NCI-H2227 (cell line): ENCODE measurements at regions not wholly inside any gene's neighbourhood (a gene's known extent, or its start where the extent isn't known, plus 50 kb on each side); places are given as distances from the start of the nearest gene placed in this dataset.
"Not testable (repeated sequence)": the region's sequence is repeated elsewhere in the genome, so short reads cannot be mapped to it uniquely, and the experiment has no call there.

Experiments used
- DNase-seq: peaks from one replicate; lab custom pipeline; 2025; ENCODE audit not compliant: unreplicated experiment; lab: John Stamatoyannopoulos, UW

GRCh38 chr15:77864211-77865105 is 213.1 kb downstream of the TBC1D2B start:
- no peak for DNase-seq

DNA sequence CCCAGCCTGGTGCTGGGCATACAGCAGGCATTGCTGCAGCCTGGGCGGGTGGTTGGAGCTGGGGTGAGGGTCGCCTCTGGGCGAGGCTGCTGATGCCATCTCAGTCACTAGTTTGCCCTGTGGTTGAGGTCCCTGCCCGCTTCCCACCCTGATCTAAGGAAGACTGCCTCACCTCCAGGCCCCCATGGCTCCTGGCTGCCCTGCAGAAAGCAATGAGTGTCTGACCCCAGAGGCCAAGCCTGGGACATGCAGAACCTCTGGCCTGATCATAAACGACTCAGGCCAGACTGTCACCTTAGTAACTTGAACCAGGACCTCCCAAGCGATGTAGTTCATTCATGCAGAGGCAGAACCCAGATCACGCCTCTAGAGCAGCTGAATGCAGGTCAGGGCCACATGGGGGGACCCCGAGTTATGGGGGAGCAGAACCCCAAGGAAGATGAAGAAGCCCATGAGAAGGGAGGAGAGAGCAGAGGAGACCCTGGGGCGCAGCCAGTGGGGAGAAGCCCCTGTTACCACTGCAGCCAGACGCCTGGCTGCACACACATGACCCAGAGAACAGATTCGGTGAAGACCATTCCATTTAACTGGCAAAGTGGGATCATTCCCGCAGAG is 213.9 kb downstream of the TBC1D2B start:
- DNase-seq = no peak

GRCh38 chr15:77862651-77863104 is 214.8 kb downstream of the TBC1D2B start:
- no peak for DNase-seq

GRCh38 chr15:77861997-77862635 is 215.4 kb downstream of the TBC1D2B start:
- not testable (repeated sequence) for DNase-seq

GRCh38 chr15:77860071-77860691 is 217.3 kb downstream of the TBC1D2B start:
- DNase-seq = no peak

- DNase-seq = peak; percentile 65
These were observed 217.9 kb downstream of the TBC1D2B start for GRCh38 chr15:77859491-77860060.

- DNase-seq = peak; percentile 60
These were observed 218.6 kb downstream of the TBC1D2B start for GRCh38 chr15:77858792-77859490.

GRCh38 chr15:77857419-77857818 is 220.1 kb downstream of the TBC1D2B start:
- no peak for DNase-seq

- no peak for DNase-seq
These were observed 220.7 kb downstream of the TBC1D2B start for GRCh38 chr15:77856705-77857346.

- no peak for DNase-seq
These were observed 221.6 kb downstream of the TBC1D2B start for GRCh38 chr15:77855871-77856270.

DNA sequence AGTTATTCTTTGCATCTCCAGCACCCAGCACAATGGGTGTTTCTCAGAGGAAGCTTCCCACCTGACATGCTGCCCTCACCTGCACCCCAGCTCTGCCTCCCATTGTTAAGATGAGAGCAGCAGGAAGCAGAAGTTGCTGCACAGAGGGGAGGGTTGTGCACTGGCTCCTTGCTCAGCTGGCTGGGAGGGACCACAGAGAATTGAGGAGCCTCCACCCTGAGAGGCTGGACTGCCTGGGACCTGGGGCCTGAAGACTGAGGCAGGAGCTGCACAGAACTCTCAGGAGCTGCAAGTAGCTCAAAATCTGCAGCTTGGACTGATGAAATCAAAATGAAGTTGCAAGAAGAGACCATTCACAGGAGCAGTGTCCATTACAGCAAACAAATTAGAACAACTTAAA is 222.3 kb upstream of the LINGO1 start:
- no peak for DNase-seq

GRCh38 chr15:77853910-77854309 is 221.2 kb upstream of the LINGO1 start:
- DNase-seq = no peak

- DNase-seq = no peak
These were observed 220.3 kb upstream of the LINGO1 start for GRCh38 chr15:77853008-77853328.

- no peak for DNase-seq
These were observed 219.7 kb upstream of the LINGO1 start for GRCh38 chr15:77852241-77853007.

- peak; percentile 15 for DNase-seq
These were observed 219.0 kb upstream of the LINGO1 start for GRCh38 chr15:77851691-77852090.

DNA sequence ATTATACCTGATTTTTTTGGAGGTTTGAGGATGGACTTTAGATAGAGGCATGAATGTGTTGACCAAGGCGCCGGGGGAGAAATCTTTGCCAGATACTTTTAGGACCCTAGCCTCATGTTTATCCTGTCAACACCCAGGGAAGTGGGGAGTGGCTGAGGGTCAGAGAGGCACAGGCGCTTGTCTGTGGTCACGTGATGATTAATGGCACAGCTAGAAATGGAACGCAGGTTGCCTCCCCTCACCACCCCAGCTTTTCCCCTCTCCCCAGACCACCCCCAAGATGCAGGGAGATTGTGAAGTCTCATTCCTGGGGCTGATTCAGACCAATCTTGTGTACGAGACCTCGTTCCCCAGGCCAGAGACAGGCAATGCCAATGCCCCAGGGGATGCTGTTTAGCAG is 218.4 kb upstream of the LINGO1 start:
- DNase-seq = no peak

DNA sequence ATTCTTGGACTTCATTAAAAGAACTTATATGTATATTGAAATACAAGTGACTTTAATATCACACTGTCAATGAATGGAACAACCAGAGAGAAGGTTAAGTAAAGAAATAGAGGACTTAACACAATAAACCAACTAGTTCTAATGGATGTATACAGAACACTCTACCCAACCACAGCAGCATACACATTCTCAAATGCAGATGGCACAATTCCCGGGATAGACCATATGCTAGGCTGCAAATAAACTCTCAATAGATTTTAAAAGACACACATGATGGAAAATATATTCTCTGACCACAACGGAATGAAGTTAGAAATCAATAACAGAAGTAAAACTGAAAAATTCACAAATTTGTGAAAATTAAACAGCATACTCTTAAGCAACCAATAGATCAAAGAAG is 214.3 kb upstream of the LINGO1 start:
- no peak for DNase-seq

GRCh38 chr15:77846360-77846759 is 213.6 kb upstream of the LINGO1 start:
- DNase-seq = no peak

DNA sequence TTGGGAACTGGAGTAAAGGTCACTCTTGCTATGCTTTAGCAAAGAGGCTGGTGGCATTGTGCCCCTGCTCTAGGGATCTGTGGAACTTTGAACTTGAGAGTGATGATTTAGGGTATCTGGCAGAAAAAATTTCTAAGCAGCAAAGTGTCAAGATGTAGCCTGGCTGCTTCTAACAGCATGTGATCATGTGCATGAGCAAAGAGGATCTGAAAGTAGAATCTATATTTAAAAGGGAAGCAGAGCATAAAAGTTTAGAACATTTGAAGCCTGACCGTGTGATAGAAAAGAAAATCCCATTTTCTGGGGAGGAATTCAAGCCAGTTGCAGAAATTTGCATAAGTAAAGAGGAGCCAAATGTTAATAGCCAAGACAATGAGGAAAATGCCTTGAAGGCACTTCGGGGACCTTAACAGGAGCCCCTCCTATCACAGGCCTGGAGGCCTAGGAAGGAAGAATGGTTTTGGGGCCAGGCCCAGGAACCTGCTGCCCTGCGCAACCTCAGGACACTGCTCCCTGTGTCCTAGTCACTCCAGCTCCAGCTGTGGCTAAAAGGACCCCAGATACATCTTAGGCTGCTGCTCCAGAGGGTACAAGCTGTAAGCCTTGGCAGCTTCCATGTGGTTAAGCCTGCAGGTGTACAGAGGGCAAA is 212.2 kb upstream of the LINGO1 start:
- no peak for DNase-seq
